ENCODE measurements at regions not wholly inside any gene's neighbourhood (a gene's known extent, or its start where the extent isn't known, plus 50 kb on each side); places are given as distances from the start of the nearest gene placed in this dataset.

DNA sequence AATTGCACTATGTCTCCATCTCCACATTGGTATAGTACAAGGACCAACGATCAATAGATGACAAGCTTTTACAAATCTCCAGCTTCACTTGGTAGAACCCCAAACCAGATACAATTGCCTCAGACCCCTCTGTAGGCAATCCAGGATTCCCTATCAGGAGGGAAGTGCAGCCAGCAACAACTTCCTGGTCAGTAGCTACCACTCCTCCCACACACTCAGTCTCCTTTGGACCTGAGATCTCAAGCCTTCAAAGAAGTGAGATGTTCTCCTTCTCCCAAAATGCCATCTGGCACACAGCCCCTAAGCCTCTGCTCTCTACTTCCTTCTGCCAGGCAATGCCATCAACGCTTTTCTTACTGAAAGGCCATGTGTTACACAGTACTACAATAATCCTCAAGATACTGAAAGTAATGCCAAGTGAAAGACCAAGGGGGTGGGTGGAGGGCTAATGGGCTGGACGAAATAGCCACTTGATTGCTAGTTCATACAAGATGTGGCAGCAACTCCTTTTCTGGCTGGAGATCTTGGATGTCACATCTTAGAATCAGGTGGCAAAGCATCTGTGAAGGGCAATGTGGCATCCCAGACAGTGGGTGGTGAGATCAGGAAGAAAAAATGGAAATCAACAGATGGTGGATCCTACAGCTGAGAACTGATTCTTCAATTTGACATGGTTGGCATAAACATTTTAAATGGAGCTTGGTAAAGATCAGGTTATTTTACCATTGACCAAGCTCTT lies 75.3 kb upstream of the ACP3 start:
- TF ChIP-seq SP1 (IDR thresholded peaks at IDR 0.05; ENCODE audit: low read depth) (no peak), POLR2AphosphoS5 (IDR thresholded peaks at IDR 0.05; ENCODE audit: low read depth, low read length) (no peak), POLR2A (IDR thresholded peaks at IDR 0.05; ENCODE audit: borderline replicate concordance, extremely low read depth, insufficient read depth, insufficient read length) (no peak), RAD21 (IDR thresholded peaks at IDR 0.05; ENCODE audit: low read depth) (no peak), SIN3A (IDR thresholded peaks at IDR 0.05; ENCODE audit: low read depth) (no peak), YY1 (IDR thresholded peaks at IDR 0.05; ENCODE audit: extremely low read depth, insufficient replicate concordance, low read depth, low read length) (no peak)
- TF ChIP-seq, protein P1, sequence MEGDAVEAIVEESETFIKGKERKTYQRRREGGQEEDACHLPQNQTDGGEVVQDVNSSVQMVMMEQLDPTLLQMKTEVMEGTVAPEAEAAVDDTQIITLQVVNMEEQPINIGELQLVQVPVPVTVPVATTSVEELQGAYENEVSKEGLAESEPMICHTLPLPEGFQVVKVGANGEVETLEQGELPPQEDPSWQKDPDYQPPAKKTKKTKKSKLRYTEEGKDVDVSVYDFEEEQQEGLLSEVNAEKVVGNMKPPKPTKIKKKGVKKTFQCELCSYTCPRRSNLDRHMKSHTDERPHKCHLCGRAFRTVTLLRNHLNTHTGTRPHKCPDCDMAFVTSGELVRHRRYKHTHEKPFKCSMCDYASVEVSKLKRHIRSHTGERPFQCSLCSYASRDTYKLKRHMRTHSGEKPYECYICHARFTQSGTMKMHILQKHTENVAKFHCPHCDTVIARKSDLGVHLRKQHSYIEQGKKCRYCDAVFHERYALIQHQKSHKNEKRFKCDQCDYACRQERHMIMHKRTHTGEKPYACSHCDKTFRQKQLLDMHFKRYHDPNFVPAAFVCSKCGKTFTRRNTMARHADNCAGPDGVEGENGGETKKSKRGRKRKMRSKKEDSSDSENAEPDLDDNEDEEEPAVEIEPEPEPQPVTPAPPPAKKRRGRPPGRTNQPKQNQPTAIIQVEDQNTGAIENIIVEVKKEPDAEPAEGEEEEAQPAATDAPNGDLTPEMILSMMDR (IDR thresholded peaks at IDR 0.05 in 2 of 3, conservative IDR thresholded peaks at IDR 0.05 in 1 of 3; ENCODE audit: borderline replicate concordance in 1 of 3, insufficient read depth in 1 of 3, low read depth in 2 of 3, low read length in 2 of 3) = no peak

All from HCT116 (cell line).